ENCODE measurements at regions not wholly inside any gene's neighbourhood (a gene's known extent, or its start where the extent isn't known, plus 50 kb on each side); places are given as distances from the start of the nearest gene placed in this dataset.

DNA sequence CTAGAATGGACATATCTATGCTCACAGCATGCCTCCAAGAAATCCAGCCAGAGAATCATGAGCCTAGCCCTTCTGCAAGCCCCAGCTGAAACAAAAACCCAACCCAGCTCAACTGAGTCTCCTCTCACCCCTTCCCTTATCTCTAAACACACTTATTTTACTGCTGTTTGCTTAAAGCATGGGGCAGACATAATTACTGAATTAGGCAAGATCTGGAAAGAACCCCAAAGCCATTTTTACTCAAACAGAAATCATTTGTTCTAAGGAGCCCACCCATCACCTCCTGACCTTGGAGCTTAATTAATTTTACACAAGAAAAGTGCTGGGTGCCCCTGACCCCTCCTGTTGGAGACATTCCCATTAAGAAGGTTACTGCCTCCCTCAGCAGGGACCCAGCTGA is 291.6 kb downstream of the MAFB start:
- ATAC-seq (no peak), DNase-seq (no peak)
- H3K36me3 ChIP-seq (ENCODE audit: low read depth, low read length): no peaks in the 10 kb centered on the region
- H3K9me3 ChIP-seq (ENCODE audit: low read length): peaks cover 21% of the 10 kb centered on the region
- H3K27me3 ChIP-seq (ENCODE audit: low read length): no peaks in the 10 kb centered on the region
- no peaks in the 10 kb centered on the region for H3K79me2 ChIP-seq (ENCODE audit: low read length)
- H3K9ac ChIP-seq (ENCODE audit: low read length): no peak overlapping the region
- H3K4me3 ChIP-seq (ENCODE audit: low read length): no peak overlapping the region
- no peaks in the 10 kb centered on the region for H3K9me2 ChIP-seq (replicated peaks; ENCODE audit: low read length)
- ChIA-PET POLR2A (ENCODE audit: unreplicated experiment) (no interaction called here), CTCF (no interaction called here)
- H2AFZ ChIP-seq (ENCODE audit: low read length): no peak overlapping the region
- TF ChIP-seq EZH2 (IDR thresholded peaks at IDR 0.05; ENCODE audit: low read length, unreplicated experiment): no peak
- TF ChIP-seq, protein P1, sequence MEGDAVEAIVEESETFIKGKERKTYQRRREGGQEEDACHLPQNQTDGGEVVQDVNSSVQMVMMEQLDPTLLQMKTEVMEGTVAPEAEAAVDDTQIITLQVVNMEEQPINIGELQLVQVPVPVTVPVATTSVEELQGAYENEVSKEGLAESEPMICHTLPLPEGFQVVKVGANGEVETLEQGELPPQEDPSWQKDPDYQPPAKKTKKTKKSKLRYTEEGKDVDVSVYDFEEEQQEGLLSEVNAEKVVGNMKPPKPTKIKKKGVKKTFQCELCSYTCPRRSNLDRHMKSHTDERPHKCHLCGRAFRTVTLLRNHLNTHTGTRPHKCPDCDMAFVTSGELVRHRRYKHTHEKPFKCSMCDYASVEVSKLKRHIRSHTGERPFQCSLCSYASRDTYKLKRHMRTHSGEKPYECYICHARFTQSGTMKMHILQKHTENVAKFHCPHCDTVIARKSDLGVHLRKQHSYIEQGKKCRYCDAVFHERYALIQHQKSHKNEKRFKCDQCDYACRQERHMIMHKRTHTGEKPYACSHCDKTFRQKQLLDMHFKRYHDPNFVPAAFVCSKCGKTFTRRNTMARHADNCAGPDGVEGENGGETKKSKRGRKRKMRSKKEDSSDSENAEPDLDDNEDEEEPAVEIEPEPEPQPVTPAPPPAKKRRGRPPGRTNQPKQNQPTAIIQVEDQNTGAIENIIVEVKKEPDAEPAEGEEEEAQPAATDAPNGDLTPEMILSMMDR (conservative IDR thresholded peaks at IDR 0.05; ENCODE audit: low read depth, low read length): no peak
- TF ChIP-seq EZH2phosphoT487 (IDR thresholded peaks at IDR 0.05; ENCODE audit: borderline replicate concordance, low read length): no peak
- no peak overlapping the region for H3K27ac ChIP-seq (ENCODE audit: low read length)
- no peaks in the 10 kb centered on the region for H3K4me1 ChIP-seq (ENCODE audit: insufficient read depth, low read length)
- intact Hi-C loops (cut with micrococcal nuclease): no loop called here
- no peaks in the 10 kb centered on the region for H4K20me1 ChIP-seq (ENCODE audit: low read length)
- H3K4me2 ChIP-seq (ENCODE audit: low read length): no peak overlapping the region
- BruUV-seq (replicated peaks): no TSS peak
- no peaks in the 10 kb centered on the region for H3F3A ChIP-seq (ENCODE audit: low read length, unreplicated experiment)

DNA sequence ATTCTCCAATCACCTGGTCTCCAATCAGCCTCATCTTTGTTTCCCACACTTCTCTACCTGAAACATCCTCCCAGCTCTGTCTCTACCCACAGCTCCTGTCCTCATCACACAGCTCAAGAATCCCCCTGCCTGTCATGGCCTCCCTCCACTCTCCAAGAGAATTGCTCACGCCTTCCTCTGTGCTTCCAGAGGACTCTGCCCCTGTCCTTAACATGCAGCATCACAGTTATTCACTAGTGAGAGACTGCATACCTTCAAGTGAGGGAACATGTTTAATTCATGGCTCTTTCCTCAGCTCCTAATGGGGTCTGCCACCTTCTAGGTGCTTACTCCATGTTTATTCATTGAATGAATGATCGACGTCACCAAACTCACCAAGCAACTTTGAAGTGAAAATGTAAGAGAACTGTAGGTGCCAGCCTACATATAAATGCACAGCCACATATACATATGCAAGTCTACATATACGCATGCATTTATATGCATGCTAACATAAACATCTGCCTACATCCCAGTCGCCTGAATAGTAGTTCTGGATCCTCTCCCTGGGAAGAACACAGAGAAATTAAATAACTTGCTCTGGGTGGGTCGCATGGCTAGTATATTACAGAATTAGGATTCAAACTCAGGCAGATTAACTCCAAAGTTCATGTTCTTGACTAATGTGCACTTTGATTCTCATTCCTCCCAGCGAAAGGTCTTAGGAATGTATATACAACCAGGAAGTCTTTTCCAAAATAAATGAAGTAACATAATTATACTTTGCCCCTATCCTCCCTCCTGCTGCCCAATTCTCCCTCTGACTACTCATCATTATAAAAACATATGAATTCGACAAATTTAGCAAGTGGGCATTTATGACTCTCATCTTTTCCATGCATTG is 295.6 kb downstream of the MAFB start:
- Histone ChIP-seq H3K27ac (ENCODE audit: low read length) (no peak overlapping the region), H3K9me3 (ENCODE audit: low read length) (peaks cover 22% of the 10 kb centered on the region), H2AFZ (ENCODE audit: low read length) (no peak overlapping the region), H3K4me3 (ENCODE audit: low read length) (no peak overlapping the region), H3K4me1 (ENCODE audit: insufficient read depth, low read length) (no peaks in the 10 kb centered on the region), H3F3A (ENCODE audit: low read length, unreplicated experiment) (no peaks in the 10 kb centered on the region), H3K27me3 (ENCODE audit: low read length) (no peaks in the 10 kb centered on the region), H3K79me2 (ENCODE audit: low read length) (no peaks in the 10 kb centered on the region), H3K36me3 (ENCODE audit: low read depth, low read length) (no peaks in the 10 kb centered on the region), H4K20me1 (ENCODE audit: low read length) (no peaks in the 10 kb centered on the region), H3K4me2 (ENCODE audit: low read length) (no peak overlapping the region), H3K9me2 (replicated peaks; ENCODE audit: low read length) (no peaks in the 10 kb centered on the region), H3K9ac (ENCODE audit: low read length) (no peak overlapping the region)
- ATAC-seq: no peak
- CTCF ChIA-PET: no interaction called here
- POLR2A ChIA-PET (ENCODE audit: unreplicated experiment): no interaction called here
- no peak for DNase-seq
- BruUV-seq (replicated peaks): no TSS peak
- intact Hi-C loops (cut with micrococcal nuclease): no loop called here
- TF ChIP-seq EZH2 (IDR thresholded peaks at IDR 0.05; ENCODE audit: low read length, unreplicated experiment) (no peak), EZH2phosphoT487 (IDR thresholded peaks at IDR 0.05; ENCODE audit: borderline replicate concordance, low read length) (no peak)
- TF ChIP-seq, protein P1 (conservative IDR thresholded peaks at IDR 0.05; ENCODE audit: low read depth, low read length): no peak

GRCh38 chr20:40390654-40391053 is 298.4 kb downstream of the MAFB start:
- no TSS peak for BruUV-seq (replicated peaks)
- no peak for DNase-seq
- no peak overlapping the region for H3K4me2 ChIP-seq (ENCODE audit: low read length)
- H3K27ac ChIP-seq (ENCODE audit: low read length): no peak overlapping the region
- POLR2A ChIA-PET (ENCODE audit: unreplicated experiment): no interaction called here
- CTCF ChIA-PET: no interaction called here
- H3K9me2 ChIP-seq (replicated peaks; ENCODE audit: low read length): no peaks in the 10 kb centered on the region
- no peak for TF ChIP-seq EZH2 (IDR thresholded peaks at IDR 0.05; ENCODE audit: low read length, unreplicated experiment)
- TF ChIP-seq, protein P1 (conservative IDR thresholded peaks at IDR 0.05; ENCODE audit: low read depth, low read length): no peak
- no peak for TF ChIP-seq EZH2phosphoT487 (IDR thresholded peaks at IDR 0.05; ENCODE audit: borderline replicate concordance, low read length)
- no peaks in the 10 kb centered on the region for H3K27me3 ChIP-seq (ENCODE audit: low read length)
- no peaks in the 10 kb centered on the region for H3K36me3 ChIP-seq (ENCODE audit: low read depth, low read length)
- intact Hi-C loops (cut with micrococcal nuclease): no loop called here
- no peaks in the 10 kb centered on the region for H4K20me1 ChIP-seq (ENCODE audit: low read length)
- H3K4me3 ChIP-seq (ENCODE audit: low read length): no peak overlapping the region
- no peak overlapping the region for H3K9ac ChIP-seq (ENCODE audit: low read length)
- H3F3A ChIP-seq (ENCODE audit: low read length, unreplicated experiment): no peaks in the 10 kb centered on the region
- H3K9me3 ChIP-seq (ENCODE audit: low read length): peaks cover 27% of the 10 kb centered on the region
- no peaks in the 10 kb centered on the region for H3K4me1 ChIP-seq (ENCODE audit: insufficient read depth, low read length)
- ATAC-seq: no peak
- H3K79me2 ChIP-seq (ENCODE audit: low read length): no peaks in the 10 kb centered on the region
- H2AFZ ChIP-seq (ENCODE audit: low read length): no peak overlapping the region
